ENCODE measurements at regions not wholly inside any gene's neighbourhood (a gene's known extent, or its start where the extent isn't known, plus 50 kb on each side); places are given as distances from the start of the nearest gene placed in this dataset.

DNA sequence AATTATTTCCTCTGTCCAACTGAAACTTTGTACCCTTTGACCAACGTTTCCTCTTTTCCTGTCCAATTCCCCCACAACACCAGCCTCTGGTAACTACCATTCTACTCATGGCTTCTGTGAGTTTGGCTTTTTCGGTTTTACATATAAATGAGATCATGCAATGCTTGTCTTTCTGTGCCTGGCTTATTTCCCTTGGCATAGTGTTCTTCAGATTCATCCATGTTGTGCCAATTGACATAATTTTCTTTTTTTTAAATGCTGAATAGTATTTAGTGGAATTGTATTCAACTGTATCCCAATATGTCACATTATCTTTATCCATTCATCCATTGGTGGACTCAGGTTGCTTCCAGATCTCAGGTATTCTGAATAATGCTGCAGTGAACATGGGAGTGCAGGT is 222.5 kb upstream of the GALNTL6 start:
- no peak overlapping the region for H3K4me3 ChIP-seq (ENCODE audit: low read depth, low read length)
- DNase-seq (ENCODE audit: low read depth): no peak
- TF ChIP-seq, protein P1, sequence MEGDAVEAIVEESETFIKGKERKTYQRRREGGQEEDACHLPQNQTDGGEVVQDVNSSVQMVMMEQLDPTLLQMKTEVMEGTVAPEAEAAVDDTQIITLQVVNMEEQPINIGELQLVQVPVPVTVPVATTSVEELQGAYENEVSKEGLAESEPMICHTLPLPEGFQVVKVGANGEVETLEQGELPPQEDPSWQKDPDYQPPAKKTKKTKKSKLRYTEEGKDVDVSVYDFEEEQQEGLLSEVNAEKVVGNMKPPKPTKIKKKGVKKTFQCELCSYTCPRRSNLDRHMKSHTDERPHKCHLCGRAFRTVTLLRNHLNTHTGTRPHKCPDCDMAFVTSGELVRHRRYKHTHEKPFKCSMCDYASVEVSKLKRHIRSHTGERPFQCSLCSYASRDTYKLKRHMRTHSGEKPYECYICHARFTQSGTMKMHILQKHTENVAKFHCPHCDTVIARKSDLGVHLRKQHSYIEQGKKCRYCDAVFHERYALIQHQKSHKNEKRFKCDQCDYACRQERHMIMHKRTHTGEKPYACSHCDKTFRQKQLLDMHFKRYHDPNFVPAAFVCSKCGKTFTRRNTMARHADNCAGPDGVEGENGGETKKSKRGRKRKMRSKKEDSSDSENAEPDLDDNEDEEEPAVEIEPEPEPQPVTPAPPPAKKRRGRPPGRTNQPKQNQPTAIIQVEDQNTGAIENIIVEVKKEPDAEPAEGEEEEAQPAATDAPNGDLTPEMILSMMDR (IDR thresholded peaks at IDR 0.05; ENCODE audit: insufficient read depth, low read length): no peak

DNA sequence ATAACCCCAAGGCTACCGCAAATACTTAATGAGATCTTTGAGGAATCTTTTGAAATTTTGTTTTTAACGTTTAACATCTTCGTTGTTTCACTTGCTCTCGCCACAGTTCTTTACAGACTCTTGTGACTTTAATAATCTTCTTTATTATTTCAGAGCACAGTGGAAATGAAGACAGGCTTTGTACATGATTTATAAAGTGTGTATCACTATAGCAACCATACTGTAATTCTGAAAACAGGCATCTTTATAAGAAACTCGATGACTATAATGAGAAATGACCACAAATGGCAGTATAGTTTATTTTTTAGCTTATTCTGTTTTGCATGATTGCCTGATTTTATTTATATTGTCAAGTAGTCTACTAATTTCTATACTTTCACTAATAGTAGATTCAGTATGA is 224.4 kb upstream of the GALNTL6 start:
- DNase-seq (ENCODE audit: low read depth): no peak
- no peak overlapping the region for H3K4me3 ChIP-seq (ENCODE audit: low read depth, low read length)
- TF ChIP-seq, protein P1 (IDR thresholded peaks at IDR 0.05; ENCODE audit: insufficient read depth, low read length): no peak

DNA sequence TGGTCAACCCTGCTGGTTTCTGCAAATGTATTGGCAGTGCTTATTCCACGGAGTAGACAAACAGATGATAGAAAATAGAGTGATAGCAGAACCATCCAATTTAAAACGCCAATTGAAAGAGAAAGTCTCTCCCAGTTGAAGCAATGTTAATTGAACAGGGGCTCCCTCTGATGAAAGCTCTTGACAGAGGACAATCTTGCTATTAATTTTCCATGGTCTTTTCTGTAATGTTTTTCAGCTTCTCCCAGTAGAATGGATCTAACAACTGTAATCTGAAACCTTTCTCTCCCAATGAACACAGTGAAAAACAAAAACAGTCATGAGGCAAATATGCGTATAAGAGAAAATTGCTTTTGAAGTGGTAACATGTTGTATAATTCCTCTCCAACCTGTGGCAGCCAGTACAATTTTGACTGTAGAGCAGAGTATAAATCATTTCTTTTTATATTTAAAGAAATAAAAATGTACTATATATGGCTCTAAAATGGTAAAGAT is 225.1 kb upstream of the GALNTL6 start:
- H3K4me3 ChIP-seq (ENCODE audit: low read depth, low read length): no peak overlapping the region
- DNase-seq (ENCODE audit: low read depth): no peak

DNA sequence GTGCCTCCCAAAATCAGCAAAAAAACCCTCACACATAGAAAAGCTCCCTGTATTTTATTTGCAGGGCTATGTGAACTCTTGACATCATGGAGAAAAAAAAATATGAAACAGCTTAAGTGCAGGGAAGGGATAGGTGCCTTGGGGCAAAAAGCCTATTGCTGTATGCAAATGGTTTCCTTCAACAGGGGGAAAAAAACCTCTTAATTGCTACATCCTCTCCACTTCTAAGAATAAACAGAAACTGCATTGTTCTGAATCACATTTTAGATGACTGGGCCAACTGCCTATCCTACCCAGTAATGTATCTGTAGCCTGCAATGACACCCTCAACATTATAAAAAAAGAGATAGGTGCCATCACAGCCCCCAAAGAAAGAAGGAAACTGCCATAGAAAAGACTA is 229.4 kb upstream of the GALNTL6 start:
- TF ChIP-seq, protein P1 (IDR thresholded peaks at IDR 0.05; ENCODE audit: insufficient read depth, low read length): no peak
- H3K4me3 ChIP-seq (ENCODE audit: low read depth, low read length): no peak overlapping the region
- no peak for DNase-seq (ENCODE audit: low read depth)

More for the DNA sequence above, 225.1 kb upstream of the GALNTL6 start:
- TF ChIP-seq, protein P1 (IDR thresholded peaks at IDR 0.05; ENCODE audit: insufficient read depth, low read length): no peak

DNA sequence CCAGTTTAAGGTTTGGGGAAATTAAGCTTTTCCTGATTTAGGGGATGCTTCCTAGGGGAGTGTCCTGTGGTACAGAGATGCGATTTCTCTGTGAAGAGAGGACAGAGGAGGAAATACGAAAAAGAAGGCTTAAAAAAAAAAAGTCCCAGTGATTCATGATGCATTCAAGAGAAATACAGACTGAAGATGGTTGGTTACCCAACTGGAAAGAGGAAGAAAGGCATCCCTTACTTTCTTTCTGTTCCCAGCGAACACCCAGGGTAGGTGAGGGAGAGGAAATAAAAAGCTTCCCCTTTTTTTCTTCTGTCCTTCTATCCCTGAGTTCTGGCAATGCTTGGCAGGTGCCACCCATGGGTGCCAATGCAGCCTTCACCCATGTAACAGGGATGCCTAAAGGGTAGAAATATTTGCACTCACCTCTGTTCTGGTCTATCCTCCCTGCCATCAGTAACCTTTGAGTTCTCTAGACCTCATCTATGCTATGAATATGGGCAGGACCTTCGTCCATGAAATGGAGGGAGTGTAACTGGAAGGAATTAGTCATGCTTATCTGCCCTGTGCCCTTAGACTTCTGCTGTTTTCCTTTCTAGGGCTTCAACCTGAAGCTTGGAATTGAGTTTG is 230.1 kb upstream of the GALNTL6 start:
- TF ChIP-seq, protein P1 (IDR thresholded peaks at IDR 0.05; ENCODE audit: insufficient read depth, low read length): no peak
- DNase-seq (ENCODE audit: low read depth): no peak
- H3K4me3 ChIP-seq (ENCODE audit: low read depth, low read length): no peak overlapping the region

DNA sequence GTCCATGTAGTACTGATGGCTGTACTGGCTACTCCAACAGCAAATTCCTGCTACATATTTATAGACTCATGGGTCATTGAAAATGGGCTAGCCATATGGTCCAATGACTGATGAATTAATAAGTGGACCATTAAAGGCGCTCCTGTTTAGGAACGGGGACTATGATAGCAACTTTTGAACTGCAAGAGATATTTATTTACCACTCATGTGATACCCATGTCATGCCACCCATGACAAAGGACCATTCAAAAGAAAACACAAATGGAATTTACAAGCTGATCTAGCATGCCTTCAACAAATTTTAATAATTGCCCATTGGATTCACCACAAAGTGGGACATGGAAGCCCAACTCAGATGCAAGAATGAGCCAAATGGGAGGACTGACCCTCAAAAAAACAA is 240.0 kb upstream of the GALNTL6 start:
- DNase-seq (ENCODE audit: low read depth): no peak
- TF ChIP-seq, protein P1 (IDR thresholded peaks at IDR 0.05; ENCODE audit: insufficient read depth, low read length): no peak
- no peak overlapping the region for H3K4me3 ChIP-seq (ENCODE audit: low read depth, low read length)
